Neural cell (in vitro differentiated cells): ENCODE measurements at regions not wholly inside any gene's neighbourhood (a gene's known extent, or its start where the extent isn't known, plus 50 kb on each side); places are given as distances from the start of the nearest gene placed in this dataset.

Source experiments
- EZH2 ChIP-seq: fragments of 200-600, 300-800 bp; shearing (Covaris generic), sonication (generic); IDR thresholded peaks from 2 replicates; pipeline ENCODE4 v1.6.1; 2014; ENCODE audit warnings: antibody characterized with exemption, low read length, borderline replicate concordance, mild to moderate bottlenecking; ENCODE audit not compliant: insufficient read depth, poor library complexity, severe bottlenecking
- POLR2AphosphoS5 ChIP-seq: IDR thresholded peaks from 2 replicates; pipeline ENCODE4 v1.6.1; 2012
- SMC3 ChIP-seq: fragments of 450-650 bp; conservative IDR thresholded peaks from 2 replicates; pipeline ENCODE4 v1.6.1; 2014; ENCODE audit warnings: antibody characterized with exemption, mild to moderate bottlenecking, moderate library complexity; ENCODE audit not compliant: poor library complexity
- TF ChIP-seq, protein P1 (sequence below): fragments of 450-650 bp; IDR thresholded peaks from 2 replicates; pipeline ENCODE4 v1.5.1; 2014; ENCODE audit warnings: antibody characterized with exemption, mild to moderate bottlenecking, moderate library complexity; ENCODE audit not compliant: poor library complexity, severe bottlenecking
- TF ChIP-seq, protein P2 (sequence below): IDR thresholded peaks from 2 replicates; pipeline ENCODE4 v1.6.1; 2012; ENCODE audit warnings: borderline replicate concordance

DNA sequence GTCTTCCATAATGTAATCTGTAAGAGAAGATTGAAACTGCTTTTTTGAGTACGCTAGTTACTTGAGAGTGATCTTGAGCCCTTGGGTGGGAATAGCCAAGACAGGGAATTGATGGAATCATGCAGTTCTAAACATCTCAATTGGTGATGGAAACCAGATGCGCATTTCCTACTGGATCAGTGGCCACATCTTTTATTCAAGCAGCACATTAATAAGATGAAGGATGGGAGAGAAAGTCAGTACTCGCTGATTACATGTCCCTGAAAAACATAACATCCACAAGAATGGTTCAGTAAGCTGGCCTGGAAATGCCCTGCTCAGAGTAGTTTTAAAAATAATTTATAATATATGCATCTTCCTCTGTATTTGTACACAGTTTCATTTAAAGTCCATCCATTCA, 833.8 kb downstream of the JRKL start:
- TF ChIP-seq, protein P1, sequence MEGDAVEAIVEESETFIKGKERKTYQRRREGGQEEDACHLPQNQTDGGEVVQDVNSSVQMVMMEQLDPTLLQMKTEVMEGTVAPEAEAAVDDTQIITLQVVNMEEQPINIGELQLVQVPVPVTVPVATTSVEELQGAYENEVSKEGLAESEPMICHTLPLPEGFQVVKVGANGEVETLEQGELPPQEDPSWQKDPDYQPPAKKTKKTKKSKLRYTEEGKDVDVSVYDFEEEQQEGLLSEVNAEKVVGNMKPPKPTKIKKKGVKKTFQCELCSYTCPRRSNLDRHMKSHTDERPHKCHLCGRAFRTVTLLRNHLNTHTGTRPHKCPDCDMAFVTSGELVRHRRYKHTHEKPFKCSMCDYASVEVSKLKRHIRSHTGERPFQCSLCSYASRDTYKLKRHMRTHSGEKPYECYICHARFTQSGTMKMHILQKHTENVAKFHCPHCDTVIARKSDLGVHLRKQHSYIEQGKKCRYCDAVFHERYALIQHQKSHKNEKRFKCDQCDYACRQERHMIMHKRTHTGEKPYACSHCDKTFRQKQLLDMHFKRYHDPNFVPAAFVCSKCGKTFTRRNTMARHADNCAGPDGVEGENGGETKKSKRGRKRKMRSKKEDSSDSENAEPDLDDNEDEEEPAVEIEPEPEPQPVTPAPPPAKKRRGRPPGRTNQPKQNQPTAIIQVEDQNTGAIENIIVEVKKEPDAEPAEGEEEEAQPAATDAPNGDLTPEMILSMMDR = no peak
- TF ChIP-seq, protein P2, sequence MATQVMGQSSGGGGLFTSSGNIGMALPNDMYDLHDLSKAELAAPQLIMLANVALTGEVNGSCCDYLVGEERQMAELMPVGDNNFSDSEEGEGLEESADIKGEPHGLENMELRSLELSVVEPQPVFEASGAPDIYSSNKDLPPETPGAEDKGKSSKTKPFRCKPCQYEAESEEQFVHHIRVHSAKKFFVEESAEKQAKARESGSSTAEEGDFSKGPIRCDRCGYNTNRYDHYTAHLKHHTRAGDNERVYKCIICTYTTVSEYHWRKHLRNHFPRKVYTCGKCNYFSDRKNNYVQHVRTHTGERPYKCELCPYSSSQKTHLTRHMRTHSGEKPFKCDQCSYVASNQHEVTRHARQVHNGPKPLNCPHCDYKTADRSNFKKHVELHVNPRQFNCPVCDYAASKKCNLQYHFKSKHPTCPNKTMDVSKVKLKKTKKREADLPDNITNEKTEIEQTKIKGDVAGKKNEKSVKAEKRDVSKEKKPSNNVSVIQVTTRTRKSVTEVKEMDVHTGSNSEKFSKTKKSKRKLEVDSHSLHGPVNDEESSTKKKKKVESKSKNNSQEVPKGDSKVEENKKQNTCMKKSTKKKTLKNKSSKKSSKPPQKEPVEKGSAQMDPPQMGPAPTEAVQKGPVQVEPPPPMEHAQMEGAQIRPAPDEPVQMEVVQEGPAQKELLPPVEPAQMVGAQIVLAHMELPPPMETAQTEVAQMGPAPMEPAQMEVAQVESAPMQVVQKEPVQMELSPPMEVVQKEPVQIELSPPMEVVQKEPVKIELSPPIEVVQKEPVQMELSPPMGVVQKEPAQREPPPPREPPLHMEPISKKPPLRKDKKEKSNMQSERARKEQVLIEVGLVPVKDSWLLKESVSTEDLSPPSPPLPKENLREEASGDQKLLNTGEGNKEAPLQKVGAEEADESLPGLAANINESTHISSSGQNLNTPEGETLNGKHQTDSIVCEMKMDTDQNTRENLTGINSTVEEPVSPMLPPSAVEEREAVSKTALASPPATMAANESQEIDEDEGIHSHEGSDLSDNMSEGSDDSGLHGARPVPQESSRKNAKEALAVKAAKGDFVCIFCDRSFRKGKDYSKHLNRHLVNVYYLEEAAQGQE = no peak
- TF ChIP-seq EZH2 (no peak), SMC3 (no peak), POLR2AphosphoS5 (no peak)
